ENCODE measurements at regions not wholly inside any gene's neighbourhood (a gene's known extent, or its start where the extent isn't known, plus 50 kb on each side); places are given as distances from the start of the nearest gene placed in this dataset.

- TF ChIP-seq MGA (IDR thresholded peaks at IDR 0.05) (no peak), ZC3H8 (IDR thresholded peaks at IDR 0.05) (no peak)
Measured at GRCh38 chr5:68468322-68468721, 252.8 kb downstream of the PIK3R1 start (continued).

Data from K562 (cell line).